DOHH2 (cell line): ENCODE measurements at regions not wholly inside any gene's neighbourhood (a gene's known extent, or its start where the extent isn't known, plus 50 kb on each side); places are given as distances from the start of the nearest gene placed in this dataset.

Source experiments
- EZH2phosphoT487 ChIP-seq: fragments of 200-600 bp; sonication (generic); IDR thresholded peaks from 2 replicates; pipeline ENCODE4 v1.6.1; 2017; ENCODE audit warnings: borderline replicate concordance, mild to moderate bottlenecking, antibody characterized with exemption, low read length, moderate library complexity, mixed read lengths
- TF ChIP-seq, protein P1 (sequence below): fragments of 200-600 bp; sonication (generic); IDR thresholded peaks from one replicate; pipeline ENCODE4 v1.5.1; 2014; ENCODE audit warnings: antibody characterized with exemption, mild to moderate bottlenecking, low read depth, low read length; ENCODE audit not compliant: poor library complexity, severe bottlenecking

DNA sequence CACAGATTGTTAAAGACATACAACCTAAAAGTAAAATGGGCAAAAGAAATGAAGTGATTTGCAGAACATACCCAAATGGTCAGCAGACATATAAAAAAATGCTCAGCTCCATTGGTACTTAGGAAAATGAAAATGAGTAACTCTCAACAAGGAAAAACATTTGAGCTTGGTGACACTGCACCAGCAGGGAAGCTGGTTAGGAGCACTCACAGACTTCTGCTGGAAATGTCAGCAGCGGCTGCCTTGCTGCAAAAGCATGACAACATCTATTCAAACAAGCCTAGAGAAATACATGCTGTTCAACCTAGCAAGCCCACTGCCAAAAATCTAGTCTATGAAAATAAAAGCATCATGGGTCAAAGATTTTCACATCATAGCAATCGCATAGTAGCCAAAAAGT is 99.0 kb upstream of the FOXQ1 start:
- TF ChIP-seq, protein P1, sequence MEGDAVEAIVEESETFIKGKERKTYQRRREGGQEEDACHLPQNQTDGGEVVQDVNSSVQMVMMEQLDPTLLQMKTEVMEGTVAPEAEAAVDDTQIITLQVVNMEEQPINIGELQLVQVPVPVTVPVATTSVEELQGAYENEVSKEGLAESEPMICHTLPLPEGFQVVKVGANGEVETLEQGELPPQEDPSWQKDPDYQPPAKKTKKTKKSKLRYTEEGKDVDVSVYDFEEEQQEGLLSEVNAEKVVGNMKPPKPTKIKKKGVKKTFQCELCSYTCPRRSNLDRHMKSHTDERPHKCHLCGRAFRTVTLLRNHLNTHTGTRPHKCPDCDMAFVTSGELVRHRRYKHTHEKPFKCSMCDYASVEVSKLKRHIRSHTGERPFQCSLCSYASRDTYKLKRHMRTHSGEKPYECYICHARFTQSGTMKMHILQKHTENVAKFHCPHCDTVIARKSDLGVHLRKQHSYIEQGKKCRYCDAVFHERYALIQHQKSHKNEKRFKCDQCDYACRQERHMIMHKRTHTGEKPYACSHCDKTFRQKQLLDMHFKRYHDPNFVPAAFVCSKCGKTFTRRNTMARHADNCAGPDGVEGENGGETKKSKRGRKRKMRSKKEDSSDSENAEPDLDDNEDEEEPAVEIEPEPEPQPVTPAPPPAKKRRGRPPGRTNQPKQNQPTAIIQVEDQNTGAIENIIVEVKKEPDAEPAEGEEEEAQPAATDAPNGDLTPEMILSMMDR: no peak
- TF ChIP-seq EZH2phosphoT487: no peak
